OCI-LY1 (cell line): ENCODE measurements at regions not wholly inside any gene's neighbourhood (a gene's known extent, or its start where the extent isn't known, plus 50 kb on each side); places are given as distances from the start of the nearest gene placed in this dataset.

Source experiments
- H2AFZ ChIP-seq: fragments of 200-600 bp; sonication (generic), shearing (Covaris generic); 2 replicates; pipeline ENCODE4 v1.6.0; 2014; ENCODE audit warnings: antibody characterized with exemption, mild to moderate bottlenecking, low read length
- H3F3A ChIP-seq: fragments of 200-600 bp; sonication (generic), shearing (Covaris generic); 2 replicates; pipeline ENCODE4 v1.6.0; 2014; ENCODE audit warnings: mild to moderate bottlenecking, antibody characterized with exemption, low read length, moderate library complexity; ENCODE audit not compliant: insufficient read depth
- H3K27ac ChIP-seq: fragments of 200-600 bp; sonication (generic); 2 replicates; pipeline ENCODE4 v1.5.1; 2014; ENCODE audit warnings: low read length, mixed run types, mild to moderate bottlenecking, low read depth; ENCODE audit not compliant: poor library complexity, severe bottlenecking
- H3K27me3 ChIP-seq: fragments of 200-600 bp; sonication (generic); 2 replicates; pipeline ENCODE4 v1.6.0; 2014; ENCODE audit warnings: antibody characterized with exemption, mild to moderate bottlenecking, low read length, moderate library complexity; ENCODE audit not compliant: insufficient read depth
- H3K36me3 ChIP-seq: fragments of 200-600 bp; sonication (generic); 2 replicates; pipeline ENCODE4 v1.6.1; 2014; ENCODE audit warnings: mild to moderate bottlenecking, antibody characterized with exemption, low read length, moderate library complexity, mixed read lengths; ENCODE audit not compliant: insufficient read depth
- H3K4me1 ChIP-seq: fragments of 200-600 bp; sonication (generic); 2 replicates; pipeline ENCODE4 v1.5.1; 2014; ENCODE audit warnings: mild to moderate bottlenecking, low read length, moderate library complexity; ENCODE audit not compliant: insufficient read depth, severe bottlenecking
- H3K4me2 ChIP-seq: fragments of 200-600 bp; sonication (generic), shearing (Covaris generic); 2 replicates; pipeline ENCODE4 v1.6.1; 2014; ENCODE audit warnings: low read length
- H3K4me3 ChIP-seq: fragments of 200-600 bp; sonication (generic); 2 replicates; pipeline ENCODE4 v1.5.1; 2014; ENCODE audit warnings: low read length, low read depth, mild to moderate bottlenecking, mixed read lengths; ENCODE audit not compliant: poor library complexity, severe bottlenecking
- H3K79me2 ChIP-seq: fragments of 200-600 bp; shearing (Covaris generic); 2 replicates; pipeline ENCODE4 v1.6.1; 2016; ENCODE audit warnings: mixed run types, low read length, mixed read lengths; ENCODE audit not compliant: insufficient read depth
- H3K9ac ChIP-seq: fragments of 200-600 bp; sonication (generic), shearing (Covaris generic); 2 replicates; pipeline ENCODE4 v1.6.1; 2014; ENCODE audit warnings: mild to moderate bottlenecking, low read length, mixed read lengths
- H3K9me2 ChIP-seq: fragments of 200-600 bp; sonication (generic), shearing (Covaris generic); 2 replicates; pipeline ENCODE4 v1.6.1; 2014; ENCODE audit warnings: low read depth, mild to moderate bottlenecking, low read length, mixed read lengths
- H3K9me3 ChIP-seq: fragments of 200-600 bp; shearing (Covaris generic); 2 replicates; pipeline ENCODE4 v1.6.1; 2014; ENCODE audit warnings: low read length, mixed read lengths
- H4K20me1 ChIP-seq: fragments of 200-600 bp; sonication (generic), shearing (Covaris generic); 2 replicates; pipeline ENCODE4 v1.6.0; 2016; ENCODE audit warnings: mild to moderate bottlenecking, low read length; ENCODE audit not compliant: insufficient read depth
- EZH2 ChIP-seq: fragments of 200-600 bp; sonication (generic), shearing (Covaris generic); IDR thresholded peaks from 2 replicates; pipeline ENCODE4 v1.8.0; 2017; ENCODE audit warnings: borderline replicate concordance, mixed run types, mild to moderate bottlenecking, antibody characterized with exemption, low read length, moderate library complexity, mixed read lengths
- TF ChIP-seq, protein P1 (sequence below): fragments of 200-600 bp; sonication (generic), shearing (Covaris generic); IDR thresholded peaks from 2 replicates; pipeline ENCODE4 v1.5.1; 2017; ENCODE audit warnings: mild to moderate bottlenecking, antibody characterized with exemption, low read length, moderate library complexity, mixed read lengths

DNA sequence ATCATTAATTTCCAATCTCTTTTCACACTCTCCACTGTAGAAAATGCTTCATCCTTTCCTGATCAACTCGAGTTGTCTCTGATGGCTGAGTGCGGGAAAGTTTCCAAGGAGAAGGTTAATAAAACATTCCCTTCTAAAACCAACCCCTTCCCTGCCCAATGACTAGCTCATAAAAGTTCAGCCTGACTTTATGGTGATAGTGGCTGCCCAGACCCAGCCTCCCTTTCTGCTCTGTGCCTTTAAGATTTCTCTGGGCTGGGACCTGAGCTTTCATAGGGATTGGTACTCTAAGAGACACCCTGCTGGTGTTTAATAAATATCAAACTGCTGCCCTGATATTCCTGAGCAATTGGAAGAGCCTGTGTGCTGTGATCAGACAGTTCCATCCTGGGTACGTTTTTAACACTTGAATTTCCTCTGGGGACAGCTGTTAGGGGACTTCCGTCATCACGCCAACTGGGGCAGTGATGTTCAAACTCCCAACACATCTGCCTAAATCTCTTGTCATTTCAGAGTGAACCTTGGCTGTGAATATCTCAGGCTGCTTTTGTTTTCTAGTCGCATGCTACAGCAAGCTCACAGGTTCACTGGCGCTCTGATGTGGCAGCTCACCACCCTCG, 195.0 kb upstream of the KIRREL3 start:
- Histone ChIP-seq H3K27ac (no peak overlapping the region), H3K4me2 (no peak overlapping the region), H3K9me2 (no peaks in the 10 kb centered on the region), H3K9me3 (no peaks in the 10 kb centered on the region), H3K4me3 (no peak overlapping the region), H3K79me2 (no peaks in the 10 kb centered on the region), H2AFZ (no peak overlapping the region), H3K36me3 (no peaks in the 10 kb centered on the region), H3K27me3 (no peaks in the 10 kb centered on the region), H3K4me1 (no peaks in the 10 kb centered on the region), H3F3A (no peaks in the 10 kb centered on the region), H4K20me1 (no peaks in the 10 kb centered on the region), H3K9ac (no peak overlapping the region)
- TF ChIP-seq, protein P1, sequence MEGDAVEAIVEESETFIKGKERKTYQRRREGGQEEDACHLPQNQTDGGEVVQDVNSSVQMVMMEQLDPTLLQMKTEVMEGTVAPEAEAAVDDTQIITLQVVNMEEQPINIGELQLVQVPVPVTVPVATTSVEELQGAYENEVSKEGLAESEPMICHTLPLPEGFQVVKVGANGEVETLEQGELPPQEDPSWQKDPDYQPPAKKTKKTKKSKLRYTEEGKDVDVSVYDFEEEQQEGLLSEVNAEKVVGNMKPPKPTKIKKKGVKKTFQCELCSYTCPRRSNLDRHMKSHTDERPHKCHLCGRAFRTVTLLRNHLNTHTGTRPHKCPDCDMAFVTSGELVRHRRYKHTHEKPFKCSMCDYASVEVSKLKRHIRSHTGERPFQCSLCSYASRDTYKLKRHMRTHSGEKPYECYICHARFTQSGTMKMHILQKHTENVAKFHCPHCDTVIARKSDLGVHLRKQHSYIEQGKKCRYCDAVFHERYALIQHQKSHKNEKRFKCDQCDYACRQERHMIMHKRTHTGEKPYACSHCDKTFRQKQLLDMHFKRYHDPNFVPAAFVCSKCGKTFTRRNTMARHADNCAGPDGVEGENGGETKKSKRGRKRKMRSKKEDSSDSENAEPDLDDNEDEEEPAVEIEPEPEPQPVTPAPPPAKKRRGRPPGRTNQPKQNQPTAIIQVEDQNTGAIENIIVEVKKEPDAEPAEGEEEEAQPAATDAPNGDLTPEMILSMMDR, result no peak
- TF ChIP-seq EZH2, result no peak

DNA sequence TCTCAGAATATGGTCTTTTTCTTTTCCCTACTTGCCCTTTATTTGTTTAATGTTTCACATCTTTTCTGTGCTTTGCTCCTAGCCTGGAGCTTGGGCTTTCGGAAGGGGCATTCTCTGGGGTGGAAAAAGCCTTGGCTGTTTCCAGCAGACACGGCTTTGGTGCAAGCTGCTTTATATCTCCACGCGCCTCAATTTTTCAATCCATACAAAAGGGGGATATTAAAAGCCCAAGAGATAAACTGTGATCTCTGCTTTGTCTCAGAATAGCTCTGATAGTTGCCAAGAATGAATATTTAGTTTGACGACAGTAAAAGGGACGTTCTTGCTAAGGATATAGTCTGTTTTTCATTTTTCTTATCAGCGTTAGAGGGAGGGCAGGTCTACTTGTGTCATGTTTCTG, 194.0 kb upstream of the KIRREL3 start:
- no peaks in the 10 kb centered on the region for H4K20me1 ChIP-seq

DNA sequence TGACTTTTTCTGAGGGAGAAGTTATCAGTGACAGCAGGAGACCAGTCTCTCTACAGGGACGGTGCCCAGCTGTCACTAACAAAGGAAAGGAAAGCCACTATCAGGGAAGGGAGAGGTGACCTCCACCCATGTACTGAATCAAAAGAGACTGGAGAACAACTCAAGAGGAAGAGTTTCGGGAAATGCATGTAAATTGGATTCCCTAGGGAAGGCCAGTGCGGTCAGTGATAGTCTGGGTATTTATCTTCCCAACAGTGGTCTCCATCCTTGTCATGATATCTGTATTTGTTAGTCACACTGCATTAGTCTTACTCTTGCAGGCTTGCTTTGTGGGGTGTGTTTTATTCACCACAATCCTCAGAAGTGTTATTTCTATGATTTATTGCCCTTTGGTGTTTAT, 193.4 kb upstream of the KIRREL3 start:
- no peak for TF ChIP-seq EZH2
- TF ChIP-seq, protein P1, result no peak
- H3K27ac ChIP-seq, result no peak overlapping the region

More for the DNA sequence above, 194.0 kb upstream of the KIRREL3 start:
- Histone ChIP-seq H3K27ac (no peak overlapping the region), H3K79me2 (no peaks in the 10 kb centered on the region), H3K9ac (no peak overlapping the region), H3F3A (no peaks in the 10 kb centered on the region), H3K4me3 (no peak overlapping the region), H3K9me2 (no peaks in the 10 kb centered on the region), H3K36me3 (no peaks in the 10 kb centered on the region), H2AFZ (no peak overlapping the region), H3K9me3 (no peaks in the 10 kb centered on the region), H3K4me1 (no peaks in the 10 kb centered on the region), H3K27me3 (no peaks in the 10 kb centered on the region), H3K4me2 (no peak overlapping the region)
- TF ChIP-seq EZH2, result no peak
- TF ChIP-seq, protein P1, result no peak

More for the DNA sequence above, 193.4 kb upstream of the KIRREL3 start:
- Histone ChIP-seq H3K9me3 (no peaks in the 10 kb centered on the region), H3K36me3 (no peaks in the 10 kb centered on the region), H2AFZ (no peak overlapping the region), H3K27me3 (no peaks in the 10 kb centered on the region), H3K9ac (no peak overlapping the region), H4K20me1 (no peaks in the 10 kb centered on the region), H3K4me1 (no peaks in the 10 kb centered on the region), H3K9me2 (no peaks in the 10 kb centered on the region), H3K4me2 (no peak overlapping the region), H3K4me3 (no peak overlapping the region), H3F3A (no peaks in the 10 kb centered on the region), H3K79me2 (no peaks in the 10 kb centered on the region)
